DMS153 treated with DMSO at 0.1 percent for 48 hours (cell line): ENCODE measurements at regions not wholly inside any gene's neighbourhood (a gene's known extent, or its start where the extent isn't known, plus 50 kb on each side); places are given as distances from the start of the nearest gene placed in this dataset.

Experiments
- DNase-seq: peaks from one replicate; lab custom pipeline; 2025; ENCODE audit not compliant: unreplicated experiment; lab: John Stamatoyannopoulos, UW

GRCh38 chr9:18020121-18020745, 441.4 kb downstream of the SH3GL2 start:
- no peak for DNase-seq

- DNase-seq: no peak
These were observed 443.8 kb downstream of the SH3GL2 start for GRCh38 chr9:18022642-18023041.

- DNase-seq: no peak
These were observed 444.5 kb downstream of the SH3GL2 start for GRCh38 chr9:18023332-18023731.

- no peak for DNase-seq
These were observed 441.3 kb upstream of the ADAMTSL1 start for GRCh38 chr9:18032636-18033035.

GRCh38 chr9:18036422-18037187, 437.3 kb upstream of the ADAMTSL1 start:
- DNase-seq: no peak

- no peak for DNase-seq
These were observed 436.0 kb upstream of the ADAMTSL1 start for GRCh38 chr9:18037981-18038380.

- DNase-seq: no peak
These were observed 433.6 kb upstream of the ADAMTSL1 start for GRCh38 chr9:18040327-18040726.

GRCh38 chr9:18043978-18044377, 430.0 kb upstream of the ADAMTSL1 start:
- no peak for DNase-seq

GRCh38 chr9:18045326-18045725, 428.6 kb upstream of the ADAMTSL1 start:
- DNase-seq: no peak

- no peak for DNase-seq
These were observed 427.9 kb upstream of the ADAMTSL1 start for GRCh38 chr9:18046068-18046467.

- DNase-seq: no peak
These were observed 422.3 kb upstream of the ADAMTSL1 start for GRCh38 chr9:18051638-18052037.

- no peak for DNase-seq
These were observed 421.9 kb upstream of the ADAMTSL1 start for GRCh38 chr9:18052060-18052459.

GRCh38 chr9:18056269-18056992, 417.5 kb upstream of the ADAMTSL1 start:
- no peak for DNase-seq

GRCh38 chr9:18056993-18057369, 417.0 kb upstream of the ADAMTSL1 start:
- DNase-seq: no peak

GRCh38 chr9:18058564-18059442, 415.1 kb upstream of the ADAMTSL1 start:
- DNase-seq: no peak

GRCh38 chr9:18059447-18059846, 414.5 kb upstream of the ADAMTSL1 start:
- no peak for DNase-seq

GRCh38 chr9:18060269-18060934, 413.6 kb upstream of the ADAMTSL1 start:
- no peak for DNase-seq

GRCh38 chr9:18061332-18061731, 412.6 kb upstream of the ADAMTSL1 start:
- DNase-seq: no peak

- DNase-seq: no peak
These were observed 412.1 kb upstream of the ADAMTSL1 start for GRCh38 chr9:18061856-18062255.

- DNase-seq: no peak
These were observed 410.0 kb upstream of the ADAMTSL1 start for GRCh38 chr9:18063856-18064390.
